Fibroblast of skin of back (primary cell): ENCODE measurements at regions not wholly inside any gene's neighbourhood (a gene's known extent, or its start where the extent isn't known, plus 50 kb on each side); places are given as distances from the start of the nearest gene placed in this dataset.

ENCODE experiments used
- DNase-seq: peaks from one replicate; pipeline ENCODE4 v3.0.0-alpha.2; 2013

- DNase-seq: no peak
These were observed 288.0 kb downstream of the ADGB start for GRCh38 chr6:146886587-146887446.

- DNase-seq: no peak
These were observed 288.8 kb downstream of the ADGB start for GRCh38 chr6:146887447-146888077.

- no peak for DNase-seq
These were observed 290.5 kb downstream of the ADGB start for GRCh38 chr6:146889303-146889702.

GRCh38 chr6:146890172-146890571 lies 291.4 kb downstream of the ADGB start:
- DNase-seq: no peak

- DNase-seq: no peak
These were observed 292.1 kb downstream of the ADGB start for GRCh38 chr6:146890644-146891434.

GRCh38 chr6:146891615-146892265 lies 293.0 kb downstream of the ADGB start:
- DNase-seq: no peak

GRCh38 chr6:146892283-146892612 lies 293.5 kb downstream of the ADGB start:
- no peak for DNase-seq

- DNase-seq: peak; percentile 78
These were observed 294.0 kb downstream of the ADGB start for GRCh38 chr6:146892613-146893401.

GRCh38 chr6:146893690-146894089 lies 294.9 kb downstream of the ADGB start:
- no peak for DNase-seq

GRCh38 chr6:146894624-146895023 lies 295.9 kb downstream of the ADGB start:
- DNase-seq: no peak

GRCh38 chr6:146895101-146895771 lies 296.5 kb downstream of the ADGB start:
- no peak for DNase-seq

- no peak for DNase-seq
These were observed 296.9 kb downstream of the ADGB start for GRCh38 chr6:146895772-146896061.

GRCh38 chr6:146896062-146896813 lies 297.5 kb downstream of the ADGB start:
- DNase-seq: no peak

- DNase-seq: no peak
These were observed 298.4 kb downstream of the ADGB start for GRCh38 chr6:146896960-146897701.

GRCh38 chr6:146898069-146898887 lies 299.5 kb downstream of the ADGB start:
- no peak for DNase-seq

GRCh38 chr6:146898888-146899227 lies 300.1 kb downstream of the ADGB start:
- DNase-seq: no peak

- DNase-seq: peak; percentile 34
These were observed 302.0 kb upstream of the STXBP5 start for GRCh38 chr6:146901940-146902816.

- DNase-seq: no peak
These were observed 301.4 kb upstream of the STXBP5 start for GRCh38 chr6:146902846-146903245.
